ENCODE measurements at regions not wholly inside any gene's neighbourhood (a gene's known extent, or its start where the extent isn't known, plus 50 kb on each side); places are given as distances from the start of the nearest gene placed in this dataset.

DNA sequence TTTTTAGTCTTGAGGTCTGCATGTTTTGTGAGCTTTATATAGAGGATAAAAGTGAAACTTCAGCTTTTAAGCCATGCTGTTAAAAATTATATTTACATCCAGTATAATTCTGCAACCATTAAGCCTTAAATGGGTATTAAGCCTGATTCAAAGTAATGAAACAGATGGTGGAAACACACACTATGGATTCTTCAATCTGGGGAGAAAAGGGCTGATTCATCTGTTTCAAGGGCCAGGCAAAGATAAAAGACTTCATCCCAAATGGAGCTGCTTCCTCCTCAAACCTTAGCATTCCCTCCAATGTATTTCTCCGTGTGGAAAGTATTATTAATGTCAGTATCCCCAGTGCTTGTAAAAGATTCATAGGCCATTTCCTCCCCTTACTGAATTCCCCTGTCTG is 367.4 kb upstream of the ZFHX3 start:
- TF ChIP-seq EZH2 (IDR thresholded peaks at IDR 0.05; ENCODE audit: borderline replicate concordance, low read length) = no peak
- TF ChIP-seq, protein P1, sequence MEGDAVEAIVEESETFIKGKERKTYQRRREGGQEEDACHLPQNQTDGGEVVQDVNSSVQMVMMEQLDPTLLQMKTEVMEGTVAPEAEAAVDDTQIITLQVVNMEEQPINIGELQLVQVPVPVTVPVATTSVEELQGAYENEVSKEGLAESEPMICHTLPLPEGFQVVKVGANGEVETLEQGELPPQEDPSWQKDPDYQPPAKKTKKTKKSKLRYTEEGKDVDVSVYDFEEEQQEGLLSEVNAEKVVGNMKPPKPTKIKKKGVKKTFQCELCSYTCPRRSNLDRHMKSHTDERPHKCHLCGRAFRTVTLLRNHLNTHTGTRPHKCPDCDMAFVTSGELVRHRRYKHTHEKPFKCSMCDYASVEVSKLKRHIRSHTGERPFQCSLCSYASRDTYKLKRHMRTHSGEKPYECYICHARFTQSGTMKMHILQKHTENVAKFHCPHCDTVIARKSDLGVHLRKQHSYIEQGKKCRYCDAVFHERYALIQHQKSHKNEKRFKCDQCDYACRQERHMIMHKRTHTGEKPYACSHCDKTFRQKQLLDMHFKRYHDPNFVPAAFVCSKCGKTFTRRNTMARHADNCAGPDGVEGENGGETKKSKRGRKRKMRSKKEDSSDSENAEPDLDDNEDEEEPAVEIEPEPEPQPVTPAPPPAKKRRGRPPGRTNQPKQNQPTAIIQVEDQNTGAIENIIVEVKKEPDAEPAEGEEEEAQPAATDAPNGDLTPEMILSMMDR (IDR thresholded peaks at IDR 0.05; ENCODE audit: low read length) = no peak
